Vagina (tissue), 2 donors: ENCODE measurements at regions not wholly inside any gene's neighbourhood (a gene's known extent, or its start where the extent isn't known, plus 50 kb on each side); places are given as distances from the start of the nearest gene placed in this dataset.
"Not testable (repeated sequence)": the region's sequence is repeated elsewhere in the genome, so short reads cannot be mapped to it uniquely, and the experiment has no call there.

Experiments used
- POLR2A ChIP-seq, 2 donors: fragments of 450-650 bp; IDR thresholded peaks; one replicate each; pipeline ENCODE4 v1.6.1; 2017; ENCODE audit warnings: antibody characterized with exemption in 2 of 2, mild to moderate bottlenecking in 2 of 2, moderate library complexity in 2 of 2
- TF ChIP-seq, protein P1 (sequence below), 3 experiments: fragments of 450-650 bp in 2 of 3; fragments of 200-600 bp in 1 of 3; sonication (generic) in 1 of 3; IDR thresholded peaks; one replicate each; pipeline ENCODE4 v1.5.1; 2017 to 2019; ENCODE audit warnings: antibody characterized with exemption in 3 of 3, mild to moderate bottlenecking in 2 of 3, moderate library complexity in 2 of 3

GRCh38 chr4:118591339-118592046 lies 93.7 kb upstream of the METTL14 start:
- TF ChIP-seq, protein P1, sequence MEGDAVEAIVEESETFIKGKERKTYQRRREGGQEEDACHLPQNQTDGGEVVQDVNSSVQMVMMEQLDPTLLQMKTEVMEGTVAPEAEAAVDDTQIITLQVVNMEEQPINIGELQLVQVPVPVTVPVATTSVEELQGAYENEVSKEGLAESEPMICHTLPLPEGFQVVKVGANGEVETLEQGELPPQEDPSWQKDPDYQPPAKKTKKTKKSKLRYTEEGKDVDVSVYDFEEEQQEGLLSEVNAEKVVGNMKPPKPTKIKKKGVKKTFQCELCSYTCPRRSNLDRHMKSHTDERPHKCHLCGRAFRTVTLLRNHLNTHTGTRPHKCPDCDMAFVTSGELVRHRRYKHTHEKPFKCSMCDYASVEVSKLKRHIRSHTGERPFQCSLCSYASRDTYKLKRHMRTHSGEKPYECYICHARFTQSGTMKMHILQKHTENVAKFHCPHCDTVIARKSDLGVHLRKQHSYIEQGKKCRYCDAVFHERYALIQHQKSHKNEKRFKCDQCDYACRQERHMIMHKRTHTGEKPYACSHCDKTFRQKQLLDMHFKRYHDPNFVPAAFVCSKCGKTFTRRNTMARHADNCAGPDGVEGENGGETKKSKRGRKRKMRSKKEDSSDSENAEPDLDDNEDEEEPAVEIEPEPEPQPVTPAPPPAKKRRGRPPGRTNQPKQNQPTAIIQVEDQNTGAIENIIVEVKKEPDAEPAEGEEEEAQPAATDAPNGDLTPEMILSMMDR (IDR thresholded peaks at IDR 0.05), result not testable (repeated sequence)
- TF ChIP-seq POLR2A (IDR thresholded peaks at IDR 0.05), result peak in 1 of 2 donors; percentile 44
